ENCODE measurements at regions not wholly inside any gene's neighbourhood (a gene's known extent, or its start where the extent isn't known, plus 50 kb on each side); places are given as distances from the start of the nearest gene placed in this dataset.

DNA sequence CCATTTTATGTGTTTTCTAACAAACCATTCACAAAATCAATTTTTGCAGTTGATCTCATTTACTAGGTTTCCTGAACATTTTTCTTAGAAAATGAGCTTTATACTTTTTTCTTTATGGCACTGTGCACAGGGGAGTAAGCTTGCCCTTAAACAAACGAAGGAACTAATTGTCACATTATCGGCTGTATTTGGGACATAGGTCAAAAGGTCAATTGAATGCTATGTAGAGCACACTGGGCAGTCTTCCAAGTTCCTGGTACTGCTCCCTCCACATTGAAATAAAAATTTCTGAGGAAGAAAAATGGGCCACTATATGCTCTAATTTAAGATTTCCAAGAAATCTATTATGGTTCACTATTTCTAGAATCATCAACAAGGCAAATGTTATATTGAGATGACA lies 93.6 kb upstream of the TMEFF2 start:
- TF ChIP-seq, protein P1, sequence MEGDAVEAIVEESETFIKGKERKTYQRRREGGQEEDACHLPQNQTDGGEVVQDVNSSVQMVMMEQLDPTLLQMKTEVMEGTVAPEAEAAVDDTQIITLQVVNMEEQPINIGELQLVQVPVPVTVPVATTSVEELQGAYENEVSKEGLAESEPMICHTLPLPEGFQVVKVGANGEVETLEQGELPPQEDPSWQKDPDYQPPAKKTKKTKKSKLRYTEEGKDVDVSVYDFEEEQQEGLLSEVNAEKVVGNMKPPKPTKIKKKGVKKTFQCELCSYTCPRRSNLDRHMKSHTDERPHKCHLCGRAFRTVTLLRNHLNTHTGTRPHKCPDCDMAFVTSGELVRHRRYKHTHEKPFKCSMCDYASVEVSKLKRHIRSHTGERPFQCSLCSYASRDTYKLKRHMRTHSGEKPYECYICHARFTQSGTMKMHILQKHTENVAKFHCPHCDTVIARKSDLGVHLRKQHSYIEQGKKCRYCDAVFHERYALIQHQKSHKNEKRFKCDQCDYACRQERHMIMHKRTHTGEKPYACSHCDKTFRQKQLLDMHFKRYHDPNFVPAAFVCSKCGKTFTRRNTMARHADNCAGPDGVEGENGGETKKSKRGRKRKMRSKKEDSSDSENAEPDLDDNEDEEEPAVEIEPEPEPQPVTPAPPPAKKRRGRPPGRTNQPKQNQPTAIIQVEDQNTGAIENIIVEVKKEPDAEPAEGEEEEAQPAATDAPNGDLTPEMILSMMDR (conservative IDR thresholded peaks at IDR 0.05; ENCODE audit: low read depth, low read length) = no peak
- TF ChIP-seq EZH2phosphoT487 (IDR thresholded peaks at IDR 0.05; ENCODE audit: borderline replicate concordance, low read length) (no peak), EZH2 (IDR thresholded peaks at IDR 0.05; ENCODE audit: low read length, unreplicated experiment) (no peak)
